ENCODE measurements at regions not wholly inside any gene's neighbourhood (a gene's known extent, or its start where the extent isn't known, plus 50 kb on each side); places are given as distances from the start of the nearest gene placed in this dataset.

DNA sequence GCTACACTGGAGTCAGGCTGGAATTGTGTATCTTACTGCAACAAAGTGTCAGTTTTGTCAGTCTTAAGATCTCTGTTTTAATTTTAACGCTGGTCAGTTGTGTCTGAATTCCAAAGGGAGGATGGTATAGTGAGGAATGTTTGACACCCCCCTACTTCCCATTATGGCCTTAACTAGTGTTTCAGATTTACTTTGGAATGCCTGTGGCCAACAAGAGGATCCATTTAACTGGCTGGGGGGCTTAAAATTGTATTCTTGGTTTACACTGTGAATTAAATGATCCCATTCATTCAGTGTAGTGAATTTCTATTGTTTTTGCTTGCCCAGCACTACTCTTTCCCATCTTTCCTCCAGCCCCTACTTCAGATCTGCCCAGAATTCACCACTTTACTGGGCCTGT is 75.8 kb upstream of the IQCM start:
- no TSS peak for BruUV-seq (replicated peaks)
- Histone ChIP-seq H4K20me1 (replicated peaks; ENCODE audit: control insufficient read depth, insufficient read depth, low read length) (no peaks in the 10 kb centered on the region), H3K27me3 (ENCODE audit: control insufficient read depth in 2 of 2, insufficient read depth in 2 of 2, low read length in 2 of 2) (no peaks in the 10 kb centered on the region), H3K36me3 (ENCODE audit: control insufficient read depth, insufficient read depth, low read length) (no peaks in the 10 kb centered on the region), H3K9me3 (replicated peaks; ENCODE audit: control insufficient read depth, insufficient read depth, low read depth, low read length) (no peaks in the 10 kb centered on the region), H3K4me3 (no peak overlapping the region), H3K4me1 (replicated peaks in 1 of 2; ENCODE audit: control insufficient read depth in 2 of 2, insufficient read depth in 2 of 2, low read length in 2 of 2) (no peaks in the 10 kb centered on the region), H3K79me2 (ENCODE audit: control insufficient read depth, insufficient read depth, low read length) (no peaks in the 10 kb centered on the region), H3K27ac (ENCODE audit: extremely low read depth, low read depth, low read length) (no peak overlapping the region), H2AFZ (ENCODE audit: low read depth, low read length) (no peak overlapping the region), H3K9ac (ENCODE audit: insufficient read depth in 1 of 2, low read depth in 2 of 2, low read length in 2 of 2) (no peak overlapping the region), H3K9me1 (ENCODE audit: control insufficient read depth, insufficient read depth, low read length) (no peaks in the 10 kb centered on the region), H3K4me2 (ENCODE audit: insufficient read depth, low read length) (no peak overlapping the region)
- in situ Hi-C loops (cut with MboI) (no loop called here), intact Hi-C loops (cut with micrococcal nuclease) (no loop called here)
- 0% methylated on average over 1 of the region's 1 CpG for WGBS (ENCODE audit: insufficient coverage, low coverage, missing lambda C conversion rate)
- CTCF ChIA-PET (ENCODE audit: low intra/inter-chr PET ratio) = no interaction called here
- TF ChIP-seq BHLHE40 (IDR thresholded peaks at IDR 0.05; ENCODE audit: low read length) = no peak
- no peak for TF ChIP-seq XRCC5 (IDR thresholded peaks at IDR 0.05; ENCODE audit: low read depth, low read length)
- TF ChIP-seq, protein P1, sequence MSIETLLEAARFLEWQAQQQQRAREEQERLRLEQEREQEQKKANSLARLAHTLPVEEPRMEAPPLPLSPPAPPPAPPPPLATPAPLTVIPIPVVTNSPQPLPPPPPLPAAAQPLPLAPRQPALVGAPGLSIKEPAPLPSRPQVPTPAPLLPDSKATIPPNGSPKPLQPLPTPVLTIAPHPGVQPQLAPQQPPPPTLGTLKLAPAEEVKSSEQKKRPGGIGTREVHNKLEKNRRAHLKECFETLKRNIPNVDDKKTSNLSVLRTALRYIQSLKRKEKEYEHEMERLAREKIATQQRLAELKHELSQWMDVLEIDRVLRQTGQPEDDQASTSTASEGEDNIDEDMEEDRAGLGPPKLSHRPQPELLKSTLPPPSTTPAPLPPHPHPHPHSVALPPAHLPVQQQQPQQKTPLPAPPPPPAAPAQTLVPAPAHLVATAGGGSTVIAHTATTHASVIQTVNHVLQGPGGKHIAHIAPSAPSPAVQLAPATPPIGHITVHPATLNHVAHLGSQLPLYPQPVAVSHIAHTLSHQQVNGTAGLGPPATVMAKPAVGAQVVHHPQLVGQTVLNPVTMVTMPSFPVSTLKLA (conservative IDR thresholded peaks at IDR 0.05) = no peak
- no peak for TF ChIP-seq ZBTB8A (IDR thresholded peaks at IDR 0.05; ENCODE audit: partially characterized antibody)
- TF ChIP-seq MAFG (tag; conservative IDR thresholded peaks at IDR 0.05) = no peak
- no peak for TF ChIP-seq STAT5B (CRISPR knock-in tag; IDR thresholded peaks at IDR 0.05)
- no peak for TF ChIP-seq EP400 (IDR thresholded peaks at IDR 0.05)
- TF ChIP-seq, protein P2, sequence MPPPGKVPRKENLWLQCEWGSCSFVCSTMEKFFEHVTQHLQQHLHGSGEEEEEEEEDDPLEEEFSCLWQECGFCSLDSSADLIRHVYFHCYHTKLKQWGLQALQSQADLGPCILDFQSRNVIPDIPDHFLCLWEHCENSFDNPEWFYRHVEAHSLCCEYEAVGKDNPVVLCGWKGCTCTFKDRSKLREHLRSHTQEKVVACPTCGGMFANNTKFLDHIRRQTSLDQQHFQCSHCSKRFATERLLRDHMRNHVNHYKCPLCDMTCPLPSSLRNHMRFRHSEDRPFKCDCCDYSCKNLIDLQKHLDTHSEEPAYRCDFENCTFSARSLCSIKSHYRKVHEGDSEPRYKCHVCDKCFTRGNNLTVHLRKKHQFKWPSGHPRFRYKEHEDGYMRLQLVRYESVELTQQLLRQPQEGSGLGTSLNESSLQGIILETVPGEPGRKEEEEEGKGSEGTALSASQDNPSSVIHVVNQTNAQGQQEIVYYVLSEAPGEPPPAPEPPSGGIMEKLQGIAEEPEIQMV (tag; conservative IDR thresholded peaks at IDR 0.05; ENCODE audit: low read depth) = no peak
- TF ChIP-seq FOXP1 (CRISPR knock-in tag; IDR thresholded peaks at IDR 0.05) = no peak
- TF ChIP-seq MCM7 (IDR thresholded peaks at IDR 0.05) = no peak
- TF ChIP-seq JUNB (CRISPR knock-in tag; conservative IDR thresholded peaks at IDR 0.05) = no peak
- no peak for TF ChIP-seq ERF (CRISPR knock-in tag; IDR thresholded peaks at IDR 0.05)
- TF ChIP-seq NR3C1 (CRISPR knock-in tag; IDR thresholded peaks at IDR 0.05) = no peak
- POLR2A ChIA-PET = no interaction called here
- FAIRE-seq = no peak
- ATAC-seq = no peak
- no peak for DNase-seq (ENCODE audit: extremely low read depth in 1 of 4, low spot score in 3 of 4)

Measured in K562 (cell line).